Fibroblast of the aortic adventitia (primary cell): ENCODE measurements at regions not wholly inside any gene's neighbourhood (a gene's known extent, or its start where the extent isn't known, plus 50 kb on each side); places are given as distances from the start of the nearest gene placed in this dataset.

ENCODE experiments used
- DNase-seq: peaks from one replicate; pipeline ENCODE4 v3.0.0-alpha.2; 2010; ENCODE audit warnings: low read depth
- H3K4me3 ChIP-seq: 2 replicates; pipeline ENCODE4 v1.5.1; 2011; ENCODE audit warnings: low read depth, mild to moderate bottlenecking, control low read depth, low read length, moderate library complexity
- CTCF ChIP-seq: IDR thresholded peaks from 2 replicates; pipeline ENCODE4 v1.5.1; 2011; ENCODE audit warnings: mild to moderate bottlenecking, low read length, control low read depth, inconsistent platforms; ENCODE audit not compliant: insufficient read depth

- TF ChIP-seq CTCF: no peak
- H3K4me3 ChIP-seq: no peak overlapping the region
- no peak for DNase-seq
These were observed 483.0 kb downstream of the CCDC85A start for GRCh38 chr2:56666777-56667176.

- no peak overlapping the region for H3K4me3 ChIP-seq
- DNase-seq: no peak
- TF ChIP-seq CTCF: no peak
These were observed 488.3 kb downstream of the CCDC85A start for GRCh38 chr2:56671973-56672569.

GRCh38 chr2:56674084-56674483 lies 490.3 kb downstream of the CCDC85A start:
- TF ChIP-seq CTCF: no peak
- DNase-seq: no peak
- no peak overlapping the region for H3K4me3 ChIP-seq

GRCh38 chr2:56676966-56677365 lies 493.2 kb downstream of the CCDC85A start:
- H3K4me3 ChIP-seq: no peak overlapping the region
- no peak for TF ChIP-seq CTCF
- no peak for DNase-seq

GRCh38 chr2:56680971-56681631 lies 497.3 kb downstream of the CCDC85A start:
- DNase-seq: peak; percentile 76
- no peak overlapping the region for H3K4me3 ChIP-seq
- no peak for TF ChIP-seq CTCF

- H3K4me3 ChIP-seq: no peak overlapping the region
- DNase-seq: peak; percentile 81
- TF ChIP-seq CTCF: no peak
These were observed 498.0 kb downstream of the CCDC85A start for GRCh38 chr2:56681659-56682396.
